GM23248 (cell line): ENCODE measurements at regions not wholly inside any gene's neighbourhood (a gene's known extent, or its start where the extent isn't known, plus 50 kb on each side); places are given as distances from the start of the nearest gene placed in this dataset.

Source experiments
- EZH2 ChIP-seq: fragments of 200-600 bp; sonication (generic); IDR thresholded peaks from 2 replicates; pipeline ENCODE4 v1.6.1; 2018; ENCODE audit warnings: antibody characterized with exemption, mild to moderate bottlenecking; ENCODE audit not compliant: insufficient read depth, poor library complexity, severe bottlenecking
- EZH2phosphoT487 ChIP-seq: fragments of 200-600 bp; sonication (generic); IDR thresholded peaks from 2 replicates; pipeline ENCODE4 v1.6.1; 2018; ENCODE audit warnings: antibody characterized with exemption, moderate library complexity, mild to moderate bottlenecking, low read depth; ENCODE audit not compliant: insufficient read depth

DNA sequence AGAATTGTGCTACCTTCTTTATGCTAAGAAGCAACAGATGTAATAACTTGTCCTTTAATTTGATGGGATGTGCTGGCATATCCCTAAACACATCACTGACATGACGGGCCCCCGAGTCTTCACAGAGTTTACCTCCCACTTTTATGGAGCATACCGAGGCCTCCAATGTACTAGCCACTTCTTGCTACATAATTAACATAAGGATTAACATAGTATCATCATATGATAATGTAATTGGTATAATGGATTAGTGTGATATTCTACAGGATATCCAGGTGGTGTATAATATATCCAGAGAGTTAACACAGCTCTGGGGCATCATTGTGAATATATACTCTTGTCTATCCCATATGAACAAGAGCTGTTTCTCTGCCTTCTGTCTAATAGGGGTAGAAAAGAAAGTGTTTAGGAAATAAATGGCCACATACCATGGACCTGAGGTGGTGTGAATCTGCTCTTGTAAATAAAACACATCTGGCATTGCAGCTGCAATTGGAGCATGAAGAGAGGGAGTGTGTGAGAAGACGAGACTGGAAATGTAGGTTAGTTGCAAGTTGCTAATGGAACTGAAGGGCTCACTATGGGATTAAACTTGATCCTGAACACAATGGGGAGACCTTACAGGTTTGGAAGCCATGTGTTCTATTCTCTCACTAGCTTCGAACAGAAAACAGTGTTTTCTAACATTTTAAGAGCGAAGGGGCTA, 102.3 kb downstream of the IYD start:
- TF ChIP-seq EZH2 (no peak), EZH2phosphoT487 (no peak)
